Fibroblast of mammary gland (primary cell): ENCODE measurements at regions not wholly inside any gene's neighbourhood (a gene's known extent, or its start where the extent isn't known, plus 50 kb on each side); places are given as distances from the start of the nearest gene placed in this dataset.
A peak's percentile ranks its signal among the peaks of the same experiment; 100 is the strongest.
"Not testable (repeated sequence)": the region's sequence is repeated elsewhere in the genome, so short reads cannot be mapped to it uniquely, and the experiment has no call there.

Source experiments
- DNase-seq: peaks from one replicate; pipeline ENCODE4 v3.0.0-alpha.2; 2010; ENCODE audit warnings: low read depth
- H3K4me3 ChIP-seq: 2 replicates; pipeline ENCODE4 v1.5.1; 2011; ENCODE audit warnings: low read depth, mild to moderate bottlenecking, low read length, moderate library complexity; ENCODE audit not compliant: control insufficient read depth
- CTCF ChIP-seq: conservative IDR thresholded peaks from 2 replicates; pipeline ENCODE4 v1.5.1; 2011; ENCODE audit warnings: low read depth, low read length, inconsistent platforms; ENCODE audit not compliant: control insufficient read depth, insufficient read depth

- no peak overlapping the region for H3K4me3 ChIP-seq
- no peak for DNase-seq
- no peak for TF ChIP-seq CTCF
Observed at GRCh38 chr2:194696690-194697089, 960.3 kb upstream of the SLC39A10 start.

- H3K4me3 ChIP-seq, result no peak overlapping the region
- DNase-seq, result no peak
- no peak for TF ChIP-seq CTCF
Observed at GRCh38 chr2:194686569-194686968, 970.5 kb upstream of the SLC39A10 start.

GRCh38 chr2:194674043-194674442, 983.0 kb upstream of the SLC39A10 start:
- no peak for TF ChIP-seq CTCF
- no peak for DNase-seq
- no peak overlapping the region for H3K4me3 ChIP-seq

- TF ChIP-seq CTCF, result no peak
- no peak overlapping the region for H3K4me3 ChIP-seq
- DNase-seq, result peak; percentile 11
Observed at GRCh38 chr2:194672994-194673393, 984.0 kb upstream of the SLC39A10 start.

GRCh38 chr2:194661431-194661830, 995.6 kb upstream of the SLC39A10 start:
- TF ChIP-seq CTCF, result no peak
- no peak overlapping the region for H3K4me3 ChIP-seq
- no peak for DNase-seq

- not testable (repeated sequence) for H3K4me3 ChIP-seq, DNase-seq
Observed at GRCh38 chr2:194639057-194639456, 1018.0 kb upstream of the SLC39A10 start.

GRCh38 chr2:194621945-194622344, 1035.1 kb upstream of the SLC39A10 start:
- no peak for TF ChIP-seq CTCF
- no peak for DNase-seq
- H3K4me3 ChIP-seq, result no peak overlapping the region
